ENCODE measurements at regions not wholly inside any gene's neighbourhood (a gene's known extent, or its start where the extent isn't known, plus 50 kb on each side); places are given as distances from the start of the nearest gene placed in this dataset.

DNA sequence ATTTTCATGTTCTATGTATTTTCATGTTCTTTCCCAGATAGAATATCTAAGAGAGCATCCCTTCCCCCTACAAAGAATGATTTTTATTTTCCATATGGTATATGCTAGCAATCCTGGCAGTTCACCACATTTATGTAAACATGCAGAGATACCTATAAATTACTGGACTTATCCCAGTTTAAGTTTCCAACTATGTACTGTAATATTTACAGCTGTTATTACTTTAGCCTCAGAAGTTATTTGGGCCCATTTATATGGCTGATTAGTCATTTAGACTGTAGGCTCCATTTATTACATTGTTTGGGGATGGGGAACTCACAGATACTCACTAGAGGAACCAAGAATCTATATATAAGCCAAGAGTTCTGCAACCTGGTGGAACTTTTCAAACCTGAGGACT lies 84.8 kb upstream of the WARS2 start:
- TF ChIP-seq, protein P1, sequence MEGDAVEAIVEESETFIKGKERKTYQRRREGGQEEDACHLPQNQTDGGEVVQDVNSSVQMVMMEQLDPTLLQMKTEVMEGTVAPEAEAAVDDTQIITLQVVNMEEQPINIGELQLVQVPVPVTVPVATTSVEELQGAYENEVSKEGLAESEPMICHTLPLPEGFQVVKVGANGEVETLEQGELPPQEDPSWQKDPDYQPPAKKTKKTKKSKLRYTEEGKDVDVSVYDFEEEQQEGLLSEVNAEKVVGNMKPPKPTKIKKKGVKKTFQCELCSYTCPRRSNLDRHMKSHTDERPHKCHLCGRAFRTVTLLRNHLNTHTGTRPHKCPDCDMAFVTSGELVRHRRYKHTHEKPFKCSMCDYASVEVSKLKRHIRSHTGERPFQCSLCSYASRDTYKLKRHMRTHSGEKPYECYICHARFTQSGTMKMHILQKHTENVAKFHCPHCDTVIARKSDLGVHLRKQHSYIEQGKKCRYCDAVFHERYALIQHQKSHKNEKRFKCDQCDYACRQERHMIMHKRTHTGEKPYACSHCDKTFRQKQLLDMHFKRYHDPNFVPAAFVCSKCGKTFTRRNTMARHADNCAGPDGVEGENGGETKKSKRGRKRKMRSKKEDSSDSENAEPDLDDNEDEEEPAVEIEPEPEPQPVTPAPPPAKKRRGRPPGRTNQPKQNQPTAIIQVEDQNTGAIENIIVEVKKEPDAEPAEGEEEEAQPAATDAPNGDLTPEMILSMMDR (optimal IDR thresholded peaks at IDR 0.05 in 1 of 3, IDR thresholded peaks at IDR 0.05 in 1 of 3, conservative IDR thresholded peaks at IDR 0.05 in 1 of 3; ENCODE audit: extremely low read depth in 1 of 3, insufficient read depth in 2 of 3, low read length in 3 of 3) = no peak
- no peak for TF ChIP-seq EZH2 (IDR thresholded peaks at IDR 0.05; ENCODE audit: low read length)
